ENCODE measurements at regions not wholly inside any gene's neighbourhood (a gene's known extent, or its start where the extent isn't known, plus 50 kb on each side); places are given as distances from the start of the nearest gene placed in this dataset.
A peak's percentile ranks its signal among the peaks of the same experiment; 100 is the strongest.

- TF ChIP-seq ZNF462 (CRISPR knock-in tag; IDR thresholded peaks at IDR 0.05) (no peak), ZNF331 (CRISPR knock-in tag; IDR thresholded peaks at IDR 0.05; ENCODE audit: low read depth) (no peak), STAT1 (IDR thresholded peaks at IDR 0.05; ENCODE audit: unreplicated experiment) (no peak), CREB1 (CRISPR knock-in tag; IDR thresholded peaks at IDR 0.05; ENCODE audit: low read depth) (no peak), ETS1 (IDR thresholded peaks at IDR 0.05) (no peak), EZH2 (IDR thresholded peaks at IDR 0.05; ENCODE audit: low read depth, unreplicated experiment) (no peak), ZNF114 (CRISPR knock-in tag; IDR thresholded peaks at IDR 0.05) (no peak), POLR2AphosphoS5 (IDR thresholded peaks at IDR 0.05; ENCODE audit: low read depth) (no peak), JUNB (IDR thresholded peaks at IDR 0.05; ENCODE audit: unreplicated experiment) (no peak), NANOG (IDR thresholded peaks at IDR 0.05; ENCODE audit: borderline replicate concordance) (no peak), CTCF (conservative IDR thresholded peaks at IDR 0.05; ENCODE audit: low read depth in 2 of 2) (no peak), EZH2phosphoT487 (IDR thresholded peaks at IDR 0.05; ENCODE audit: unreplicated experiment) (no peak), REST (IDR thresholded peaks at IDR 0.05; ENCODE audit: unreplicated experiment) (no peak)
- H3K36me3 ChIP-seq (ENCODE audit: insufficient read depth), result no peaks in the 10 kb centered on the region
Observed at GRCh38 chr5:88377705-88378656, 109.3 kb upstream of the TMEM161B start.

More at GRCh38 chr5:88377705-88378656, 109.3 kb upstream of the TMEM161B start:
- H4K20me1 ChIP-seq (replicated peaks; ENCODE audit: insufficient read depth), result no peaks in the 10 kb centered on the region
- no peak overlapping the region for H3K4me2 ChIP-seq
- no peak overlapping the region for H3K27ac ChIP-seq (ENCODE audit: low read depth)
- H3K9me3 Mint-ChIP-seq, result peaks cover 3% of the 10 kb centered on the region
- H3K4me1 ChIP-seq (ENCODE audit: insufficient read depth), result no peaks in the 10 kb centered on the region
- peaks cover 15% of the 10 kb centered on the region for H3K9me2 ChIP-seq (ENCODE audit: insufficient read depth)
- no peaks in the 10 kb centered on the region for H3K4me1 Mint-ChIP-seq
- no peak overlapping the region for H3K4me3 Mint-ChIP-seq
- H3K36me3 Mint-ChIP-seq (ENCODE audit: low read depth), result peaks cover 3% of the 10 kb centered on the region; the same call in 2 of the 3 replicates
- no peak overlapping the region for H3K4me3 ChIP-seq
- DNase-seq (ENCODE audit: low spot score), result no peak
- peak overlapping the region; percentile 24; the same call in 1 of the 2 replicates for H2AFZ ChIP-seq
- no peak for ATAC-seq
- H3K79me2 ChIP-seq (replicated peaks; ENCODE audit: insufficient read depth), result no peaks in the 10 kb centered on the region
- no peaks in the 10 kb centered on the region for H3K27me3 ChIP-seq (ENCODE audit: insufficient read depth)
- no peak overlapping the region for H3K27ac Mint-ChIP-seq
- peaks cover 3% of the 10 kb centered on the region for H3K27me3 Mint-ChIP-seq (ENCODE audit: insufficient read depth, low read depth, poor library complexity)
- H3F3A ChIP-seq (replicated peaks; ENCODE audit: low read depth), result no peaks in the 10 kb centered on the region

All from GM23338 (cell line).